Loucy (cell line): ENCODE measurements at regions not wholly inside any gene's neighbourhood (a gene's known extent, or its start where the extent isn't known, plus 50 kb on each side); places are given as distances from the start of the nearest gene placed in this dataset.

Source experiments
- H2AFZ ChIP-seq: fragments of 200-600 bp; sonication (generic); 2 replicates; pipeline ENCODE4 v1.6.0; 2016; ENCODE audit warnings: antibody characterized with exemption, mild to moderate bottlenecking, low read length, moderate library complexity
- H3F3A ChIP-seq: fragments of 200-600 bp; 2 replicates; pipeline ENCODE4 v1.6.0; 2016; ENCODE audit warnings: antibody characterized with exemption, low read depth, mild to moderate bottlenecking
- H3K27me3 ChIP-seq: fragments of 200-600 bp; sonication (generic); 2 replicates; pipeline ENCODE4 v1.6.1; 2014; ENCODE audit warnings: low read length, mild to moderate bottlenecking; ENCODE audit not compliant: insufficient read depth, poor library complexity, severe bottlenecking
- H3K36me3 ChIP-seq: fragments of 200-600 bp; sonication (generic); 2 replicates; pipeline ENCODE4 v1.6.1; 2016; ENCODE audit warnings: low read length; ENCODE audit not compliant: insufficient read depth
- H3K4me1 ChIP-seq: fragments of 200-600 bp; sonication (generic); 2 replicates; pipeline ENCODE4 v1.5.1; 2014; ENCODE audit warnings: low read length, mild to moderate bottlenecking; ENCODE audit not compliant: insufficient read depth, poor library complexity, severe bottlenecking
- H3K4me2 ChIP-seq: fragments of 200-600 bp; sonication (generic); 2 replicates; pipeline ENCODE4 v1.6.0; 2014; ENCODE audit warnings: antibody characterized with exemption, low read length, low read depth, mild to moderate bottlenecking; ENCODE audit not compliant: poor library complexity, severe bottlenecking
- H3K4me3 ChIP-seq: fragments of 200-600 bp; sonication (generic); 2 replicates; pipeline ENCODE4 v1.5.1; 2014; ENCODE audit warnings: low read length, mild to moderate bottlenecking, mixed read lengths; ENCODE audit not compliant: poor library complexity, severe bottlenecking
- H3K79me2 ChIP-seq: fragments of 200-600 bp; sonication (generic); 2 replicates; pipeline ENCODE4 v1.6.1; 2014; ENCODE audit warnings: low read length; ENCODE audit not compliant: insufficient read depth
- H3K9ac ChIP-seq: fragments of 200-600 bp; sonication (generic); 2 replicates; pipeline ENCODE4 v1.6.0; 2014; ENCODE audit warnings: mild to moderate bottlenecking, low read depth, low read length, moderate library complexity; ENCODE audit not compliant: poor library complexity, severe bottlenecking
- H3K9me2 ChIP-seq: fragments of 200-600 bp; sonication (generic); replicated peaks from 2 replicates; pipeline ENCODE4 v1.6.1; 2016; ENCODE audit warnings: low read depth, low read length, mixed read lengths
- H3K9me3 ChIP-seq: fragments of 200-600 bp; sonication (generic); 2 replicates; pipeline ENCODE4 v1.6.1; 2014; ENCODE audit warnings: mild to moderate bottlenecking, antibody characterized with exemption, low read length, low read depth; ENCODE audit not compliant: insufficient read depth
- H4K20me1 ChIP-seq: fragments of 200-600 bp; sonication (generic); 2 replicates; pipeline ENCODE4 v1.6.0; 2014; ENCODE audit warnings: antibody characterized with exemption, low read length, mild to moderate bottlenecking; ENCODE audit not compliant: insufficient read depth, poor library complexity, severe bottlenecking
- EZH2phosphoT487 ChIP-seq: fragments of 200-600 bp; IDR thresholded peaks from 2 replicates; pipeline ENCODE4 v1.6.1; 2018; ENCODE audit warnings: antibody characterized with exemption, mild to moderate bottlenecking, moderate library complexity, borderline replicate concordance
- TF ChIP-seq, protein P1 (sequence below): fragments of 200-600 bp; sonication (generic); conservative IDR thresholded peaks from 2 replicates; pipeline ENCODE4 v1.5.1; 2014; ENCODE audit warnings: mild to moderate bottlenecking, antibody characterized with exemption, low read length

DNA sequence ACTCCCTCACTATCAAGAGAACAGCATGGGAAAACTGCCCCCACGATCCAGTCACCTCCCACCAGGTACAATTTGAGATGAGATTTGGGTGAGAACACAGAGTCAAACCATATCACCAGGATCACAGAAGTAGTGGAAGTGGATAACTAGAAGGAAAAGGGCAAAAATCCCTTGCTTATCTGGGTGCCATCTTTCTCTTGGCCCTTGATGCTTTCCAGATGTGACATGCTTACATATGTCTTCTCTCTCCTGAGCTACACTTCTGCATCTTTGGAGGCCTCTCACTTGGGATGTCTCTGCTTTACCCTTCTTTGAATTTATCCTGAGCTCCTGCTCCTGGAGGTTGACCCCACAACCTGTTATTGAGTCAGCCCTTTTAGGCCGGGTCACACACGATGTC, 57.6 kb upstream of the APOBEC4 start:
- Histone ChIP-seq H3K4me2 (no peak overlapping the region), H4K20me1 (no peaks in the 10 kb centered on the region), H3F3A (no peaks in the 10 kb centered on the region), H3K27me3 (no peaks in the 10 kb centered on the region), H3K9ac (no peak overlapping the region), H3K9me3 (no peaks in the 10 kb centered on the region), H3K4me1 (no peaks in the 10 kb centered on the region), H3K36me3 (no peaks in the 10 kb centered on the region), H3K4me3 (no peak overlapping the region), H3K9me2 (no peaks in the 10 kb centered on the region), H3K79me2 (no peaks in the 10 kb centered on the region), H2AFZ (no peak overlapping the region)
- TF ChIP-seq EZH2phosphoT487, result no peak
- TF ChIP-seq, protein P1, sequence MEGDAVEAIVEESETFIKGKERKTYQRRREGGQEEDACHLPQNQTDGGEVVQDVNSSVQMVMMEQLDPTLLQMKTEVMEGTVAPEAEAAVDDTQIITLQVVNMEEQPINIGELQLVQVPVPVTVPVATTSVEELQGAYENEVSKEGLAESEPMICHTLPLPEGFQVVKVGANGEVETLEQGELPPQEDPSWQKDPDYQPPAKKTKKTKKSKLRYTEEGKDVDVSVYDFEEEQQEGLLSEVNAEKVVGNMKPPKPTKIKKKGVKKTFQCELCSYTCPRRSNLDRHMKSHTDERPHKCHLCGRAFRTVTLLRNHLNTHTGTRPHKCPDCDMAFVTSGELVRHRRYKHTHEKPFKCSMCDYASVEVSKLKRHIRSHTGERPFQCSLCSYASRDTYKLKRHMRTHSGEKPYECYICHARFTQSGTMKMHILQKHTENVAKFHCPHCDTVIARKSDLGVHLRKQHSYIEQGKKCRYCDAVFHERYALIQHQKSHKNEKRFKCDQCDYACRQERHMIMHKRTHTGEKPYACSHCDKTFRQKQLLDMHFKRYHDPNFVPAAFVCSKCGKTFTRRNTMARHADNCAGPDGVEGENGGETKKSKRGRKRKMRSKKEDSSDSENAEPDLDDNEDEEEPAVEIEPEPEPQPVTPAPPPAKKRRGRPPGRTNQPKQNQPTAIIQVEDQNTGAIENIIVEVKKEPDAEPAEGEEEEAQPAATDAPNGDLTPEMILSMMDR, result no peak

- TF ChIP-seq, protein P1, result no peak
- TF ChIP-seq EZH2phosphoT487, result no peak
- H3F3A ChIP-seq, result no peaks in the 10 kb centered on the region
- no peak overlapping the region for H3K9ac ChIP-seq
- no peaks in the 10 kb centered on the region for H3K9me2 ChIP-seq
- H3K36me3 ChIP-seq, result no peaks in the 10 kb centered on the region
- no peak overlapping the region for H3K4me2 ChIP-seq
- H3K27me3 ChIP-seq, result no peaks in the 10 kb centered on the region
- no peaks in the 10 kb centered on the region for H4K20me1 ChIP-seq
- H2AFZ ChIP-seq, result no peak overlapping the region
- H3K4me1 ChIP-seq, result no peaks in the 10 kb centered on the region
- H3K79me2 ChIP-seq, result no peaks in the 10 kb centered on the region
- H3K9me3 ChIP-seq, result no peaks in the 10 kb centered on the region
- no peak overlapping the region for H3K4me3 ChIP-seq
These were observed 57.2 kb upstream of the APOBEC4 start for GRCh38 chr1:183710333-183710732.

- Histone ChIP-seq H3K36me3 (no peaks in the 10 kb centered on the region), H3K27me3 (no peaks in the 10 kb centered on the region), H3K9me2 (no peaks in the 10 kb centered on the region), H3K4me1 (no peaks in the 10 kb centered on the region), H3K79me2 (no peaks in the 10 kb centered on the region), H3K4me2 (no peak overlapping the region), H3K9ac (no peak overlapping the region), H3F3A (no peaks in the 10 kb centered on the region), H2AFZ (no peak overlapping the region), H3K4me3 (no peak overlapping the region), H3K9me3 (no peaks in the 10 kb centered on the region), H4K20me1 (no peaks in the 10 kb centered on the region)
- TF ChIP-seq EZH2phosphoT487, result no peak
- TF ChIP-seq, protein P1, result no peak
These were observed 51.0 kb upstream of the APOBEC4 start for GRCh38 chr1:183704131-183704530.
